ENCODE measurements at regions not wholly inside any gene's neighbourhood (a gene's known extent, or its start where the extent isn't known, plus 50 kb on each side); places are given as distances from the start of the nearest gene placed in this dataset.
A peak's percentile ranks its signal among the peaks of the same experiment; 100 is the strongest.
"Not testable (repeated sequence)": the region's sequence is repeated elsewhere in the genome, so short reads cannot be mapped to it uniquely, and the experiment has no call there.

DNA sequence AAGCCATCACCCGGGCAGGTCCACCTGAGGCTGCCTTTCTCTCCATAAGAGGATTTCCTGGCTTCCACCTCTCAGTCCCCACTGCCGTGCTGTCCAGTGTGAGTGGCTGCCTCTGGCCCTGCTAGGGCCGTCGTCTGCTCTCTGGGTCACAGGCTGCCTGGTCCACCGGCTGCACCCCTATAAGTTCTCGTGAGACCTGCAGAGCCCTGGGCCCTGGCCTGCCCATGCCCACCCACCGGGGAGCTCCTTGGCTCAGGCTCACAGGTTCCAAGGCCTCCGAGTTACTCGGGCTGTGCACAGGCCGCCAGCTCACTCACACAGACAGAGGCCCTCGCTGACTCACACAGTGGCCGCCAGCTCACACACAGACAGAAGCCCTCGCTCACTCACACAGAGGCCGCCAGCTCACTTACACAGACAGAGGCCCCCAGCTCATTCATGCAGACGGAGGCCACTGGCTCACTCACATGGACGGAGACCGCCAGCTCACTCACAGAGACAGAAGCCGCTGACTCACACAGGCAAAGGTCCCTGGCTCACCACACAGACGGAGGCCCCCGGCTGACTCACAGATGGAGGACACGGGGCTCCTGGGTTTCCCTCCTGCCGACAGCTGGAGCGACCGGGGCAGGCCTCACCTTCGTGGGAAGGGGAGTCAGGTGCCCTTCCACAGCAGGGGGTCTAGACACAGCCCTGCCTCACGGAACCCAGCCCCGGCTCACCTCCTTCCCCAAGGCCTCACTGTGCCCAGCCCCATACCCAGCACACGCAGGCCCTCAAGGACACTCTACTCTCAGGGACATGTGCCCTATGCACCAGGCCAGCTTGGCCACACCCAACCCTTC is 334.1 kb upstream of the MYT1L start:
- no peak for DNase-seq (ENCODE audit: low read depth in 2 of 2)

DNA sequence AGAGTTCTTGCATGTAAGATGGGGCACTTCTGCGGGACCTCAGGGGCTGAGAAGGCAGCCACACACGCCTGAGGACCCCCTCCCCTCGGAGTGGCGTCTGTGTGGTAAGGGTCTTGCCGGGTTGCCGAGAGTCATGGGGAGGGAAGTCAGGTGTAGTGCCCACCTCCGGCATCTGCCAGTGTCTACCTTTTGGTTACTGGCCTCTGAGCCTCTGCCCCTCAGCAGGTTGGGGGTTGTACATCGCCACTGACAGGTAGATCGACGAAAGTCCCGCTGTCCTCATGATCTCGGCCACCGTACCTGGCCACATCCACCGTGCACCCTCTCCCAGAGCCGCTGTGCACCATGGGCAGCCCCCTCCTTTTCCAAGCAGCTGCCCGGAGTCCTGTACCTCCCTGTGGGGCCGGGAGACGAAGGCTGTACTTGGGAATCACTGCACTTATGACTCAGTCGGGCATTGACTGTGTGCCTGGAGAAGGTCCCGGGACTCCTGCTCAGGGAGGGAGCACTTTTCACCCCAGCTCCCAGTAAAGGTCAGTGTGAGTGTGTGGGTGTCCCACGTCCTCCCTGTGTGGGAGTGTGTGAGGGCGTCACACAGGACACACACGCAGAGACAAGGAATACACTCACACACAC is 332.4 kb upstream of the MYT1L start:
- no peak for DNase-seq (ENCODE audit: low read depth in 2 of 2)

DNA sequence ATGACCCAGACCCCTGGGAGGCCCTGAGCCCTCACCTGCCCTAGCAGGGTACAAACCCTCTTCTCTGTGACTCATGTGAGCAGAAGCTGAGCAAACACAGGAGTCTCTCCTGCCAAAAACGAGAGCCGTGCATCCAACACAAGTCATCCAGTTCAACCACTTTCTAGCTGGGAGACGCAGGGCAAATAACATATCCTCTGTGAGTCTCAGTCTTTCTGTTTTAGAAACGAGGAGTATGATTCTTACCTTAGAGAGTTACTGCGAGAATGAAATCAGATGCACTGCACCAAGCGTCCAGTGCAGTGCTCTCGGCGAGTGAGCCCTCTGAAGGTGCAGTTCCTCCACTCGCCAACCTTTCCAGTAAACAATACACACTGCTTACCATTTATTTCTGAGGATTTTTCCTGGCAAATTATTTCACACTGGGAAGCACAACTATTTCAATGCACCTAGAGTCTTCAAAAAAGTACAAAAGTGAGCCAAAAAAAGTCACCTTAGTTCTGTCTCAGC is 331.8 kb upstream of the MYT1L start:
- no peak for DNase-seq (ENCODE audit: low read depth in 2 of 2)

DNA sequence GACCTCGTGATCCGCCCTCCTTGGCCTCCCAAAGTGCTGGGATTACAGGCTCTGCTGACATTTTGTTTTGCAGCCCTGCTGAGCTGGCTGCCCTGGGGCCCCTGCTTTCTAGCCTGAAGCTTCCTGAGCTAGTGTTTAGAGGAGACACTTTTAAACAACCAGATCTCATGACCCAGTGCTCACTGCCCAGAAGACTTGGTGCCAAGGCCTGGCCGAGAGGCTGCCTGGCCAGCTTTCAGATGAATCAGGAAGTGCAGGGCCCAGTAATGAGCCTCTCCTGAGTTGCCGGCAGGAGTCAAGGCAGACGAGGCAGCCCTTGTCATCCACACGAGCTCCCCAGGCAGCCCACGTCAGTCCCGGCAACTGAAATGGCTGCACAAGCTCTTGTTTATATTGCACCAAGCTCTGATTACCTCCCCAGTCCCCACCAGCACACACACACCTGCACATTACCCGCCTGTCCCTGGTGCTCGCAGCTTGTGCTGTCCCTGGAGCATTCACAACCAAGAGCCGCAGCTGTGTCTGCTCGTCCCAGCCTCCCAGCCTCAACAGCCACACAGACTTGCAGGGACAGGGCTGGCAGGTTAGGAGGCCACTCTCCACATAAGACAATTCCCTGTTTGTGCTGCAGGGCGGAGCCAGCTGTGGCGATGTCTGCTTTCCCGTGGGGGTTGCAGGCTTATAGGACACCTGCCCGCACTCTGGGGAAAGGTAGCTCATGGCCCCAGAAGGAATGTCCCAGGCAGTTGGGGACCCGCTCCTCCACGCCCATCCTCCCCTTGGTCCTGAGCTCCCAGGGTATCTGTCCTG is 331.2 kb upstream of the MYT1L start:
- no peak for DNase-seq (ENCODE audit: low read depth in 2 of 2)

DNA sequence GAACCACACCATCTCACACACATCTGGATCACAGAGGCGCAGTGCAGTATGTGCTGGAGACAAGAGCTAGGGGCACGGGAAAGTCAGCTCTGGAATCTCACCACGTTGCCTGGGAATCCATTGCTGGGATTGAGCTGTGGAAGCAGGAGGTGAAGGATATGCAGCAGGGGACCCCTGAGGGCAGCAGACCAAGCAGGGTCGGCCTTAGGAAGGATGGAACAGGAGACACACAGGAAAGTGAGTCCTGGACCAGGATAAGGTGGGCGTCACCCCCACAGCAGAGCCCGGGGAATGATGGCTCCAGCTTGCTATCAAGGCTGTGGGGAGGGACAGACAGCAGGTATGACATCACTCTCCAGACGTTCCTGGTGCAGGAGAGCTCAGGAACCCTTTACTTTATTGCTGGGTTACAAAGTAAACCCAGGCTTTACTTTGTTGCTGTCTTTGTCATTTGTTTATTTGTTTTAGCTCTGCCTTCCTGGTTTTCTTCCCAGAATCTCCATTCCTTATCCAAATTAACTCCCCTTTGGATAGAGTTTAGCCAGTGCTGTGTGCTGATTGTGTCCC is 329.8 kb upstream of the MYT1L start:
- no peak for DNase-seq (ENCODE audit: low read depth in 2 of 2)

DNA sequence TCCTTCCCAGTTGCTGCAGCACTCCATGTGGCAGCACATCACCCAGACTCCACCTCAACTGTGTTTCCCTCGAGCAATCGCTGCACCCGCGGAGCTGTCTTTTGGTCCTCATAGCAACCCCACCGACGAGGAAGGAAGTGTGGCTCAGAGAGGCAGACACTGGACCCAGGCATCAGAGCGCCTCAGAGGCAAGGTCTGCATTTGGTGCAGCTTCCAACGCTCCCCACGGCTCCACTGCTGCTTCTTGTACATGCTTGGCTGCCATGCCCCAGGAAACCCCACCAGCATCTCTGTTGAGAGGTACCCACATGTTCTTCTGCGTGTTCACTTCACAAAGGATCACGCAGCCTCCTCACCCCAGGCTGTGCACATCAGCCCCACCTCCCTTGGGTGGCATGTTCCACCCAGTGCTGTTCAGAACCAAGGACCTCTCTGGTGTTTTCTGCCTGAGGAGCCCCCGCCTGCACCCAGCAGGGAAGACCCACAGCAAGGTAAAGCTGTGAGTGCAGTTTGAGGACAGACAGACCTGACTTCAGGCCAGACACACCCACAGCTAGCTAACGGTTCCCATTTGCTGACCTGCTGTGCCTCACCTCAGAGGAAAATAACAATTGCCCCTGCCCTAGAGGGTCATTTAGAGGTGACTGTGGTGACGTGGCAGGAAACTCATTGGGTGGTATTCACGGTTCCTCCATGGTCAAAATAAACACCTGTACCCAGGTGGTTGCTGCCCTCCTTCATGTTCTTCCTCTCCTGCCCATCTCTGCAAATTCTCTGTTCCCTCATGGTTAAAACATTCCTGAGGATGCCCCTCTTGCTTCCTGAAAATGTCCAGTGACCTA is 326.3 kb upstream of the MYT1L start:
- DNase-seq (ENCODE audit: low read depth in 2 of 2), result no peak

DNA sequence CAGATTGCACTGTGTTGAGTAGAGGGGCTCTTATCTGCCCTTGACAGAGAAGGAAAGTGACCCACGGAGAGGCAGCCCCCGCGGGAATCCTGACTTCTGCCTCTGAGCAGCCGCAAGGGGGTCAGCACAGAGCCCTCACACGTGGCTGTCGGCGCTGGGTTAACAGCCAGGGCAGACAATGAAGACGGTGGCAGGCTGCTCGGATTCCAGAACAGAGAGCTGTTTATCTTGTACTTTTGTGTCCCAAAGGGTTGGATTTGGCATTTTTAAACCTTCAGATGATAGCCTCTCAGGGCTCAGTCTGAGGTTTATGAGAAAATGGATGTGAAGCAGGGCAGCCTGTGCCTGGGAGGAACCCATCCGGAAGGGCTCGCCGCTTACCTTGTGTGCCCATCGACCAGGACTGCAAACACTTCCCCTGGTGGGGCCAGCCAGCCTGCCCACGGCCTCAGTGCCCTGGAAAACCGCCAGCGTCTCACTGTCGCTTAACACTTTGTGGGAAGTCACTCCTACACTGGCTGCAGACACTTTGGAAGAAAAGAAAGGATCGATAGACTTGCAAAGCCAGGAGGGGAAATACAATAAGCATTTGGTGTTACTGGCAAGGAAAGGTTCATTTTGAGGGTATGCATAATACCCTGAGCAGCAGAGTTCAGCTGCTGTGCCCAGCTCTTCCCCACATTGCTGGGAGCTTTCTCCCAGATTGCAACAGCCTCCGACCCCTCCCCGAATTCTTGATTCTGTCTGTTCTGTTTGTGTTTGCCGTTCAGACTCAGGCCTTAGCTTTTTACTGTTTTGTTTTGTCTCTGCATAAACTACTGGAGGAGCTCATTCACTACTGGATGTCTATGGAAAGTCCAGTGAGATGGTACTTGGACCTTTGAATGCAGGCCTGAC is 325.3 kb upstream of the MYT1L start:
- no peak for DNase-seq (ENCODE audit: low read depth in 2 of 2)

DNA sequence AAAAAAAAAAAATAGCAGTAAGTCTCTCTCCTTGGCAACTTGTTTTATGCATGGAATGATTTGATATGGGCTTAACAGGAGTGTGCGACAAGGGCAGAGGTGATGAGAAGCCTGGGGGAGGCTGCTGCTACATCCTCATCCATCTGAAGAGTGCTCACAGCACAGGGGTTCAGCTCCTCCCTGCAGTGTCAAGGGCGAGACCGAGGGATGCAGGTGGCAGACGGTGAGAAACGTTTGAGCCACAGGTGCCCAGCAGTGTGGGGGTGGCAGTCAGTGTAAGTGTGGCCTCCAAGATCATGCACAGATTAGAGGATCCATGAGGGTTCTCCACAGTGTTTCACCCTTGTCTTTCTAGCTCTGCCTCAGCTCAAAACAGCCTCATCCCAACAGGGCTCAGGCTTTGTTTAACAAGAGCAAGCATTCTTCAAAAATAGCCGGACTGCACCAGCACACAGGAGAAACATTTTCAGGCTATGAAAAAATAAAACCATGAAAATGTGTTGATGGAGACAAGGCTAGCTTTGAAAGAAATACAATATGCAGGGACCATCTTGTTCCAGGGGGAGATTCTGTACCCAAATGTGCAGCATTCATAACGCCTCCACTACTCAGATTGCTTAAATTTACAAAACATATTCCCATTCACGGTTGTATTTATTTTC is 324.5 kb upstream of the MYT1L start:
- no peak for DNase-seq (ENCODE audit: low read depth in 2 of 2)

DNA sequence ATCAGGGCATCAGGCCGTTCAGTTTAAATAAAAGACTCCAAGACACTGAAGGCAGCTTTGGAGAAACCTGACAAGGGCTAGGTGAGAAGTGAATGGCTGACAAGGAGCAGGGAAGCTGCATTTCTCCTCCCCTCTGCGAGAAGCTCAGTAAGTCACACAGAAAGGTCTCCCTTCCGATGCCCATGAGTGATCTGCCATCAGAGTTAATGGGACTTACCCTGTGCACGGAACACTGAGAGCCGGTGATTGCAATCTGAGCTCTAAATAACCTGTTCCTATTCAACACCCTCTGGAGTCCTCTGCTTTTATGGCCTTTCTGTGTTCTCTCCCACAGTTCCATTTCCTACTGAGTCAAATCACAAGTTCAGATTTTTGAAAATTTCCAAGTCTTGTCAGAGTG is 322.2 kb upstream of the MYT1L start:
- no peak for DNase-seq (ENCODE audit: low read depth in 2 of 2)

DNA sequence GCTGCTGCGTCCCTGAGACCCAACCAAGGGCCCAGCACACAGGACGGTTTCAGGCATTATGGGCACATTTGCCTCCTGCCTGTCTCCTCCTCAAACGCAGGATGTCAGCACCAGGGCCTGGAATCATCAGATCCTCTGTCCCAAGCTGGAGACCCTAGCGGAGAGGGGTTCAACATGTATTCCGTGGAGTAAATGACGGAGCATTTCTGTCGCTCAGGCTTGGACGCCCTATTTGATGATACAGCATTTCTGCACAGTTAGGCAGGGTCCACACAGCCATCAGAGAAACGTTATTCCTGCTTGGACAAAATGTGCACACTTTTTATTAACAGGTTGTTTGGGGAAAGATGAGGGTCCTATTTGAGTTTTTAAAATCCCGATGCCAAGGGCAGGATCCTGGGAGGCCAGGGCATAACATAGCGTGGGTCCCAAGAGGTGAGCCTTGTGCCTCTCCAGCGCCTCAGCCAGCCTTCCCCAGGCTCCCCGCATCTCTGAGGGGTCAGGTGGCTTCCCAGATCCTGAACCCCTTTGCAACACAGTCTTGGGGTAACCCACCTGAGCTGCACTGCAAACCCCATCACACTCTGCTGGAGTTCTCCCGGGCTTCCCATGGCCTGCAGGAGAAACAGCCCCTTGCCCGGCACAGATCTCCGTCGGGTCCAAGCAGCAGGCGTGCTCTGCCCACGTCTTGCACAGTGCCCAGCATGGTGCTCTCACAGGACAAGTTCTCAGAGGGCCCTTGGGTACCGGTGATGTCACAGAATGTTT is 319.7 kb upstream of the MYT1L start:
- no peak for DNase-seq (ENCODE audit: low read depth in 2 of 2)

DNA sequence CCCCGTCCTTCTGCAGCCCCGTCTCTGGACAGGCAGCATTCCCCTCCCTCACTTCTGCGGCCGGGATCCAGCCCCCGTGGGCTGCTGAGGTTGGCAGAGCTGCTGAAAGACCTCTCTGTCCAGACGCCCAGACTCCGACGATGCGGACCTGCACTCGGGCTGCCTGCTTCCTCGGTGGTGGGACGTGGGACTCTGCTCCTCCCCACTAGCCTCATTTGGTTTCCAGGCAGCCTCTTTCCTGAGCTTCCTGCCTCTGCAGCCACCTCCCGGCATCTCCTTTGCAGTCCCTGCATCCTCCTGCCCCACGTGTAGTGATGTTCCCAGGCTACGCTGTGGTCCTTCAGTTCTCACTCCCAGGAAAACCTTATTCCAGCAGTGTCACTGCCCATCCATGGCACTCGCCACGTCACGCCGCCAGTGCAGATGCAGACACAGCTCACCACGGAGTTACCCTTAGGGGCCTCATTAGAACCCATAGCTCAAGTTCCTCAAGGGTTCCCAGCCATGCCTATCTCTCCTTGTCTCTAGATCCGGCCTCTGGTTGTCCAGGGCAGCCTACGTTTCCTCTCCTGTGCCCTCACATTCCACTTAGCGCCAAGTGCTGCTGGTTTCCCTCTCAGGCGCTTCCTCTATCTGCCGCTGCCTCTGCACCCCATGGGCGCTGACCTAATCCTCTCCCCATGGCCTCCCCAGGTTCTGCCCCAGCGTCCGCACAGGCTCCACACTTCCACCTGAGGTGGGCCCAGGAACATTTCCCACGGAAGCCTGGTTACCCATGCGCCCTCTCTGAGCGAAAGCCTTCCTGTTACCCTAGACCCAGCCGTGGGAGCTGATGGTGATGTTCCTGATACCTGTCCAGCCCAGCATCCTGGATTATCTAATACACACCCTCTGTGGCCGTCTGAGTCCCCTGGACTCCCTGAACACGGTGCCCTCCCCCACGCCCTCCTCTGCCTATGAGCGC is 318.3 kb upstream of the MYT1L start:
- no peak for DNase-seq (ENCODE audit: low read depth in 2 of 2)

DNA sequence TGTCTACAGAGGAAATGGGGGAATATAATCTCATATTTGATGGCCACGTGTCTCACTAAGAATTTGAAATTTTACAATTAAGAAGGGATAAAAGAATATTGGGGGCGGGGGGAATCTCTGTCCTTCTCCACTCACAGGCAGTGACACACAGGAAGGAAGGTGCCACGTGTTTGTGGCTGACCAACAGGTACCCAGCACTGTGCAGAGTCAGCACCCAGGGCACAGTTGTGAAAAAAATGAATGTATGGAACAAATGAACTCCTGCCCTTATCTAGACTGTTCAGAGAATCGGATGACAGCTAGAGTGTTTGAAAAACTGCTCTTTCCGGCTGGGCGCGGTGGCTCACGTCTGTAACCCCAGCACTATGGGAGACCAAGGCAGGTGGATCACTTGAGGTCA is 317.0 kb upstream of the MYT1L start:
- DNase-seq (ENCODE audit: low read depth in 2 of 2), result no peak

DNA sequence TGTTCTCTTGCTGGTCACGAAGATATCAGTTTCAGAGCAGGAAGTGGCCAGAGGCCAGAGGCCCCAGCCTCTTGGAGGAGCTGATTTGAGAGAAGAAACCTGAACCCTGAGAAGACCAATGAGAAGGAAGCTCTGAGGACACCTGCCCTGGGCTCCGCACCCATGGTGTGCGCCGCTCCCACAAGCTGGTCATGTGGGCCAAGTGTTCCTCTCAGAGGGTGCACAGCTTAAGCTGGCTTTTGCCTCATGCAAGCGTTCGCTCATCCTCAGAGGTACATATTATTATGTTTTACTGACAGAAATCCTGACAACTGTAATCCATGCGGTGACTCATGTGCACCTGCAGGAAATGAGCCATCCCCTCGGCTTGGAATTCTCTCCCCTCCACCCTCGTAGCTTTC is 316.1 kb upstream of the MYT1L start:
- no peak for DNase-seq (ENCODE audit: low read depth in 2 of 2)

DNA sequence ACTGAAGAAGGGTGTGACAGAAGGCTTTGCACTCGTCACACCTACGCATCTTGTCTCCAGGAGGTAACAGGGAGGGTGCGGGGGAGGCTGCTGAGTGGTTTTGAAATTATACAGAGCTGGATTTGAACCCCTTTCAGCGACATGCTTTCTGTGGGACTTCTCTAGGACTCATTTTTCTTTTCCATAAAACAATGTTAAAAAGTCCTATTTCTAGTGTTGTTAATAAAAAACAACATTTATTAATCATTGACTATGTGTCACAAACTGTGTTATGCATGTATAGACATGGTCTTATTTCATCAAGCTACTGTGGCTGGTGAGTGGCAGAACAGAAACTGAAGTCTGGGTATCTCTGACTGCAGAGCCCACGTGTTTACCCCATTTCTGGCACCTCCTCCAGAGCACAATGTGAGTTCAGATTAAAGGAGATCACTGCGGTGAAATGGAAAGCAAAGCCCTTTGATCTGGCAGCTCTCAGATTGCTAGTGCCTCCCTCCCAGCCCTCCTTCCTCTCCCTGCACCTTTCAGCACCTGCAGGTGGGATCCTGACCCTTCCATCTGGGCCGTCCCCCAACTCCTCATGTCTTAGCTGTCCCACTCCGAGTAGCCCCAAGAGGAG is 315.5 kb upstream of the MYT1L start:
- DNase-seq (ENCODE audit: low read depth in 2 of 2), result peak; percentile 13 to 32

DNA sequence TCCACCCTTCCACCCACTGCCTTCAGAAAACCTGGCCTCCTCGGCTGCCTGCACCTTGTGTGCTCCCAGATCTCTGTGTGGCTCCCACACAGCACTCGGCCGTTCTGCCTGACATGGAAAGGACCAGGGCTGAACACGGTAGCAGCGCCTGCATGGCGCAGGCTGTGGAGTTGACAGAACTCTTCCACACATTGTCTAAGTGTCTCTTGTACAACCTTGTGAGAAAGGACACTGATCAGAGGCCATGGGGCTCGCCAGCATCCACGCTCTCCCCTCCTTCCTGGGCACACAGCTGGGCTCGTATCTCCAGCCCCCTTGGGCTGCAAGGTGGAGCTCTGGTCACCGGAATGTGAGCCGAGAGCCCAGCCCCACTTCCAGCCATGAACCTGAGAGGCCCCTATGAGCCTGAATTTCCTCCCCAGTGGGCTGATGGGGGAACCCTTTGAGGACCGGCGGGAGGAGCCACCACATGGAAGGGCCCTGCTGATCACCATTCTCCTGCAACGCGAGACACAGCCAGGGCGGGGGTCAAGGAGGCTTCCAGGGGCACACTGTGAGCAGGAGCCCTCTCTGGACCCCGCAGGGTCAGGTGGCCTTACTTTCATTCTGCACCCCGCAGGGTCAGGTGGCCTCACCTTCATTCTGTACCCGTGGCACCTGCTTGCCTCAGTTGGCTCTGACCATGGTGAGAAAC is 314.2 kb upstream of the MYT1L start:
- no peak for DNase-seq (ENCODE audit: low read depth in 2 of 2)

DNA sequence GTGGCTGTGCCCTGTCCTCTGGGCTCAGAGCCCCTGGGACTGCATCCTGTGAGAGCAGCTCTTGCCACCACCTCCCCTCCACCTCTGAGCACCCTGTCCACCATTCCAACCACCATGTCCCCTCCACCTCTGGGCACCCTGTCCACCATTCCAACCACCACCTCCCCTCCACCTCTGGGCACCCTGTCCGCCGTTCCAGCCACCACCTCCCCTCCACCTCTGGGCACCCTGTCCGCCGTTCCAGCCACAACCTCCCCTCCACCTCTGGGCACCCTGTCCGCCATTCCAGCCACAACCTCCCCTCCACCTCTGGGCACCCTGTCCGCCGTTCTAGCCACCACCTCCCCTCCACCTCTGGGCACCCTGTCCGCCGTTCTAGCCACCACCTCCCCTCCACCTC is 313.7 kb upstream of the MYT1L start:
- not testable (repeated sequence) for DNase-seq (ENCODE audit: low read depth in 2 of 2)

DNA sequence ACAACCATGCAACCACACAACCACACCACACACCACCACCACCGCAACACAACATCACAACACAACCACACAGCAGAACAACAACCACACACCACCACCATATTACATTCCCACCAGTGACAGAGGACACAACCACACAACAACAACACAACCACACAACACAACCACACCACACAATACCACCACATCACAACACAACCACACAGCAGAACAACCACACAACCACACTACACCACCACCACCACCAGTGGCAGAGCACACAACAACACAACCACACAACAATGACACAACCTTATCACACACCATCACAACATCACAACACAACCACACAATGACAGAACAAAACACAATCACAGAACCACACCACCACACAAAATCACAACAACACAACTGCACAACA is 313.0 kb upstream of the MYT1L start:
- DNase-seq (ENCODE audit: low read depth in 2 of 2), result no peak

Data from stimulated activated CD4-positive, alpha-beta T cell treated with anti-CD3 and anti-CD28 coated beads, Interleukin-4, amount 100 ng/mL, for 48 hours (primary cell).